Brain microvascular endothelial cell (primary cell): ENCODE measurements at regions not wholly inside any gene's neighbourhood (a gene's known extent, or its start where the extent isn't known, plus 50 kb on each side); places are given as distances from the start of the nearest gene placed in this dataset.

Experiments used
- DNase-seq: peaks from one replicate; pipeline ENCODE4 v3.0.0-alpha.2; 2020
- H3K27ac ChIP-seq: fragments of 250-450 bp; sonication (Bioruptor Pico); 2 replicates; pipeline ENCODE4 v1.5.1; 2020; ENCODE audit warnings: mild to moderate bottlenecking, moderate library complexity
- H3K27me3 ChIP-seq: fragments of 250-450 bp; sonication (Bioruptor Pico); replicated peaks from 2 replicates; pipeline ENCODE4 v1.5.1; 2020; ENCODE audit warnings: mild to moderate bottlenecking
- H3K36me3 ChIP-seq: fragments of 250-450 bp; sonication (Bioruptor Pico); replicated peaks from 2 replicates; pipeline ENCODE4 v1.5.1; 2020; ENCODE audit warnings: mild to moderate bottlenecking
- H3K4me3 ChIP-seq: 2 replicates; pipeline ENCODE4 v1.5.1; 2011; ENCODE audit warnings: low read depth, mild to moderate bottlenecking, control low read depth, low read length, moderate library complexity
- in situ Hi-C: cut with HindIII; loops from 2 replicates; pipeline ENCODE4 v1.10.0; 2017; ENCODE audit warnings: low sequenced_read_pairs, low pct_ligation_motif_present
- TF ChIP-seq, protein P1 (sequence below): IDR thresholded peaks from 2 replicates; pipeline ENCODE4 v1.5.1; 2011; ENCODE audit warnings: low read depth, mild to moderate bottlenecking, moderate library complexity, low read length, control low read depth, inconsistent platforms; ENCODE audit errors: missing control alignments

DNA sequence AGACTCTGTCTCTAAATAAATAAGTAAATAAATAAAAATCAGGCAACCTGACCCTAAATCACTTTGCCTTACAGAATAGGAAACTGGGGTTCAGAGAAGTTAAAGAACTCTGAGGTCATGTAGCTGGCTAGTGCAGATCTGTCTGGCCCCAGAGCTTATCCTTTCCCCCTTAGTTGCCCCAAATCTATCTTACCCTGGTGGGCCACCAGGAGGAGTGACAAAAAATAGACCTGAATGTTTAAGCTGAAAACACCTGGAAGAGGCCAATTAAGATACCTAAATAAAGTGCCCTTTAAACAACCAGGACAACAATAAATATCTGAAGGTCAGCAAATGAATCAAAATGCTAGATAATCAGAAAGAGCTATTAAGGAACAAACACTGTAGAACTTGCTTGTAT, 59.7 kb downstream of the TEX35 start:
- Histone ChIP-seq H3K27ac (no peak overlapping the region), H3K4me3 (no peak overlapping the region), H3K27me3 (no peaks in the 10 kb centered on the region), H3K36me3 (no peaks in the 10 kb centered on the region)
- TF ChIP-seq, protein P1, sequence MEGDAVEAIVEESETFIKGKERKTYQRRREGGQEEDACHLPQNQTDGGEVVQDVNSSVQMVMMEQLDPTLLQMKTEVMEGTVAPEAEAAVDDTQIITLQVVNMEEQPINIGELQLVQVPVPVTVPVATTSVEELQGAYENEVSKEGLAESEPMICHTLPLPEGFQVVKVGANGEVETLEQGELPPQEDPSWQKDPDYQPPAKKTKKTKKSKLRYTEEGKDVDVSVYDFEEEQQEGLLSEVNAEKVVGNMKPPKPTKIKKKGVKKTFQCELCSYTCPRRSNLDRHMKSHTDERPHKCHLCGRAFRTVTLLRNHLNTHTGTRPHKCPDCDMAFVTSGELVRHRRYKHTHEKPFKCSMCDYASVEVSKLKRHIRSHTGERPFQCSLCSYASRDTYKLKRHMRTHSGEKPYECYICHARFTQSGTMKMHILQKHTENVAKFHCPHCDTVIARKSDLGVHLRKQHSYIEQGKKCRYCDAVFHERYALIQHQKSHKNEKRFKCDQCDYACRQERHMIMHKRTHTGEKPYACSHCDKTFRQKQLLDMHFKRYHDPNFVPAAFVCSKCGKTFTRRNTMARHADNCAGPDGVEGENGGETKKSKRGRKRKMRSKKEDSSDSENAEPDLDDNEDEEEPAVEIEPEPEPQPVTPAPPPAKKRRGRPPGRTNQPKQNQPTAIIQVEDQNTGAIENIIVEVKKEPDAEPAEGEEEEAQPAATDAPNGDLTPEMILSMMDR, result peak; percentile 2
- in situ Hi-C loops, result no loop called here
- no peak for DNase-seq

DNA sequence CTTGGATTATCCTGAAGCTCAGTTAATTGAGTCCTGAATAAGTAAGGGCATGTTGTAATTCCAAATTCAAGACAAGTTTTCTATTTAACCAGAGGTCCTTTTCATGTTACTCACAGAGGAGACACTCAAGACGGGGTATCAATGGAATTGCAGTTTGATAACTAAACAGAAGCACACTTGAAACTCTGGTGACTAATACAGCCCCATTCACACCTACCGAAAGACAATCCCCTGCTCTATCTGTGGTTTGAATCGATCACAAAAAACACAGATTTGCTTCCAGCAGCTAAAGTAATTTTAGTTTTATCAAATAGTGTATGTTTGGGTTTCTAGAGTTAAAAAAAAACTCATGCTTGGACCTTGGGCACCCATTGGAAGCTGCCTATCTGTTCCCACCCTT, 60.4 kb downstream of the TEX35 start:
- TF ChIP-seq, protein P1, result no peak
- Histone ChIP-seq H3K4me3 (no peak overlapping the region), H3K36me3 (no peaks in the 10 kb centered on the region), H3K27ac (no peak overlapping the region), H3K27me3 (no peaks in the 10 kb centered on the region)
- DNase-seq, result no peak
- in situ Hi-C loops, result no loop called here

DNA sequence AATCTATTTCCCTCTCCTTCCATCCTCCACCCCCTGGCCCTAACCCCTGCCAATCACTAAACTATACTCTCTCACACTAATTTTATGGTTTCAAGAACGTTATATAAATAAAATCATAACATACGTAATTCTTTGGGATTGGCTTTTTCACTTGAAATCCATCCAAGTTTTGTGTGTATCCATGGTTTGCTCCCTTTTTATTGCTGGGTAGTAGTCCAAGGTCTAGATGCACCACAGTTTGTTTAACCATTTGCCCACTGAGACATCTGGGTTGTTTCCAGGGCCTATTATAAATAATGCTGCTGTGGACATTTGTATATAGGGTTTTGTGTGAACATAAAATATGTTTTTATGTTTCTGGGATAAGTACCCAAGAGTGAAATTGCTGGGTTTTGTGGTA, 61.4 kb downstream of the TEX35 start:
- in situ Hi-C loops, result no loop called here
- TF ChIP-seq, protein P1, result no peak

DNA sequence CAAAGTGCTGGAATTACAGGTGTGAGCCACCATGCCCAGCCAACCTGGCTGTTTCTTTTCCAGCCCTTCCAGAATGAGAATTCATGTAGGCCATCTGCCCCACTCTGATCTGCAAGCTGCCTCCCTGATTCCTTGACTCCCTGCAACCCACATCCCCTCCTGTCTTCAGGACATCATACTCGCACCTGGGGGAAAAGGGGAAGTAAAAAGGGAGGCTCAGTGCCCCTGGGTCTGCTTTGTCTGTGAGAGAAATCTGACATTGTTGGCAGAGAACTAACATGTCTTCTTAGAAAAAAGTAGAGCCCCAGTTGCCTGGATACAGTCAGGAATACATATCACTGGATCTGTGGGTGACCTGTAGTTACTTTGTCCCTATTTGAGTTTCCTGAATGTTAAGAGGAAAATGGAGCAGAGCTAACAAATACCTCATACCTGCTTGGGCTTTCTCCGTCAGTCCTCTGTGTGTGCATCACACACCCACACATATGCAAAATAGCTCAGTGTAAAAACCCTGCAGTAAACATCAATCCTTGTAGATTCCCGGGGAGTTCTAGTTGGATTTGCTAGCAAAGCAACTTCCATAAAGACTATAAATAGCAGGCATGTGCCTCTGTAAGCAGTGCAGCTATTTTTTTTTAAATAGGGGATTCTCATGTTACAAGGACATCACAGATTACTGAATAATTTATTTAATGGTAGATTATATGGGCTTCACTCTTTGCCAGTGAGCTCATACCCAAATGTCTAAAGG, 62.9 kb downstream of the TEX35 start:
- in situ Hi-C loops, result no loop called here
- Histone ChIP-seq H3K36me3 (no peaks in the 10 kb centered on the region), H3K4me3 (no peak overlapping the region), H3K27me3 (no peaks in the 10 kb centered on the region), H3K27ac (no peak overlapping the region)
- TF ChIP-seq, protein P1, result no peak
- peak; percentile 4 for DNase-seq

More for the DNA sequence above, 61.4 kb downstream of the TEX35 start:
- no peak for DNase-seq
- Histone ChIP-seq H3K27me3 (no peaks in the 10 kb centered on the region), H3K27ac (no peak overlapping the region), H3K36me3 (no peaks in the 10 kb centered on the region), H3K4me3 (no peak overlapping the region)

DNA sequence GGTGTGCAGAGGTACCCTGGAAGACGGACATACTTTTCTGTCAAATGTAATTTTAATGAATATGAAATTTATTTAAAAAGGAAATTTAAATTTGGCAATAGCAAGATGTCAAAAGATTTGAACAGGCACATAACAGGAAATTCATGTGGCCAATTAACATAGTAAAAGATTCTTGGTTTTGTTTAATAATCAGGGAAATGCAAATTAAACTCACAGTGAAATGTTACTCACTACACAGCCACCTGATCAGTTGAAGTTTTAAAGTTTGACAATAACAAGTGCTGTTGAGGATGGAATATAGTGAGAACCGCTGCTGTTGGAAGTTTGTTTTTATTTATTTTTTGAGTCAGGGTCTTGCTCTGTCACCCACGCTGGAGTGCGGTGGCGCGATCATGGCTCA, 63.9 kb downstream of the TEX35 start:
- Histone ChIP-seq H3K27me3 (no peaks in the 10 kb centered on the region), H3K4me3 (no peak overlapping the region), H3K36me3 (no peaks in the 10 kb centered on the region), H3K27ac (no peak overlapping the region)
- TF ChIP-seq, protein P1, result no peak
- DNase-seq, result no peak
- in situ Hi-C loops, result no loop called here

DNA sequence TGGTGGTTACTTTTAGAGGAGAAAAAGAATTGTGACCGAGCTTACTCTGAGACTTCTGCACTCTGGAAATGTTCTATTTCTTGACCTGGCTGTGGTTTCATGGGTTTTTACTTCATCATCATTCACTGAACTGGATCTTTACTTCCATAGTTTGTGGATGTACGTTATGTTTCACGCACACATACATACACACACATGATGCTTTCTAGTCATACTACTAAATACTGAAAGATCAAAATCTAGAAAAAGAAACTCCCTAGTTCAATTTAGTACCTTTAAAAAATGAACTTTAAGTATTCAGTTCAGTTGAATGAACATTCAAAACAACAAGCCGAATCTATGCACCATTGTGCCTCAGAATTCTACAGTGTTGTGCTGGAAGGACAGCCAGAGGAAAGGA, 65.0 kb downstream of the TEX35 start:
- Histone ChIP-seq H3K36me3 (no peaks in the 10 kb centered on the region), H3K27ac (no peak overlapping the region), H3K4me3 (no peak overlapping the region), H3K27me3 (no peaks in the 10 kb centered on the region)
- TF ChIP-seq, protein P1, result no peak
- no peak for DNase-seq
- in situ Hi-C loops, result no loop called here
